ENCODE measurements at regions not wholly inside any gene's neighbourhood (a gene's known extent, or its start where the extent isn't known, plus 50 kb on each side); places are given as distances from the start of the nearest gene placed in this dataset.

- TF ChIP-seq POLR2AphosphoS5 (IDR thresholded peaks at IDR 0.05; ENCODE audit: borderline replicate concordance, low read depth, low read length) (no peak), EZH2 (IDR thresholded peaks at IDR 0.05) (no peak), FOXP2 (optimal IDR thresholded peaks at IDR 0.05; ENCODE audit: control extremely low read depth, extremely low read length, insufficient read depth) (no peak)
These were observed 87.1 kb downstream of the DIRAS2 start for GRCh38 chr9:90555351-90556057.
